ENCODE measurements at regions not wholly inside any gene's neighbourhood (a gene's known extent, or its start where the extent isn't known, plus 50 kb on each side); places are given as distances from the start of the nearest gene placed in this dataset.

DNA sequence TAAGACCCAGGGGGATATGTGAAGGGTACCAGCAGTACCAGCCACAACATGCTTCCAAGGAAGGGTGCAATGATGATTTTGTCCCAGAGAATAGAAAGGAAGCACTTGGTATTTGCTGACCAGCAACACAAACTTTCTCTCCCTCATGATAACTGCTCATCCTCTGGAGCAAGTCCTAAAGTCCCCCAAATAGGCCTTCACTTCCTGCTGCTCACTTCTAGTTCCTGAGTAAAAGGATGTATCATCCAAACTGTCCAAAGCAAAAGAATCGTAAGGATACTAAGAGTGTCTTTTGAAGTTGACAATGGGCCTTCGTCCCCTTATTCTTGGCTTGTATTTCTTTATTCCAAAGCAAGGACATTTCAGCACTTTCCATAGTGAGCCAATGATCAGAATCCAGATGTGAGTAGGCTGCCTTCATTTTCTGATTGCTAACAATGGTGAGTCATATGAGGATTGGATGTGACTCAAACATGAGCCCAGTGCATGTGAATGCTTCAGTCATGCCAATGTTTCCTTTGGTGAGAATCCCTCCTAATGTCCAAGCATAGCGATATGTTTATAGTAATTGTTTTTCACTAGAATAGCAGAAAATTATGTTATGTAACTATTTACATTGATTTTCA lies 243.4 kb upstream of the POU2AF2 start:
- Histone ChIP-seq H3K27me3 (replicated peaks; ENCODE audit: insufficient read depth, low read length) (no peaks in the 10 kb centered on the region), H3F3A (ENCODE audit: insufficient read depth, low read length) (no peaks in the 10 kb centered on the region), H3K9me3 (replicated peaks; ENCODE audit: insufficient read depth, low read length) (no peaks in the 10 kb centered on the region), H3K79me2 (ENCODE audit: low read length) (no peaks in the 10 kb centered on the region), H3K4me3 (ENCODE audit: low read length) (no peak overlapping the region), H3K9ac (ENCODE audit: low read length) (no peak overlapping the region), H3K27ac (ENCODE audit: low read length) (no peak overlapping the region), H4K20me1 (ENCODE audit: insufficient read depth, low read length) (no peaks in the 10 kb centered on the region), H3K4me1 (ENCODE audit: low read length) (peaks cover 15% of the 10 kb centered on the region), H3K4me2 (ENCODE audit: low read depth, low read length) (no peak overlapping the region), H3K36me3 (replicated peaks; ENCODE audit: insufficient read depth, low read length) (no peaks in the 10 kb centered on the region), H3K9me2 (replicated peaks; ENCODE audit: insufficient read depth, low read length) (no peaks in the 10 kb centered on the region), H2AFZ (ENCODE audit: low read length) (no peak overlapping the region)
- DNase-seq = no peak
- no peak for TF ChIP-seq EZH2 (optimal IDR thresholded peaks at IDR 0.05; ENCODE audit: low read depth, low read length)
- no peak for TF ChIP-seq EZH2phosphoT487 (IDR thresholded peaks at IDR 0.05; ENCODE audit: low read length)
- TF ChIP-seq, protein P1, sequence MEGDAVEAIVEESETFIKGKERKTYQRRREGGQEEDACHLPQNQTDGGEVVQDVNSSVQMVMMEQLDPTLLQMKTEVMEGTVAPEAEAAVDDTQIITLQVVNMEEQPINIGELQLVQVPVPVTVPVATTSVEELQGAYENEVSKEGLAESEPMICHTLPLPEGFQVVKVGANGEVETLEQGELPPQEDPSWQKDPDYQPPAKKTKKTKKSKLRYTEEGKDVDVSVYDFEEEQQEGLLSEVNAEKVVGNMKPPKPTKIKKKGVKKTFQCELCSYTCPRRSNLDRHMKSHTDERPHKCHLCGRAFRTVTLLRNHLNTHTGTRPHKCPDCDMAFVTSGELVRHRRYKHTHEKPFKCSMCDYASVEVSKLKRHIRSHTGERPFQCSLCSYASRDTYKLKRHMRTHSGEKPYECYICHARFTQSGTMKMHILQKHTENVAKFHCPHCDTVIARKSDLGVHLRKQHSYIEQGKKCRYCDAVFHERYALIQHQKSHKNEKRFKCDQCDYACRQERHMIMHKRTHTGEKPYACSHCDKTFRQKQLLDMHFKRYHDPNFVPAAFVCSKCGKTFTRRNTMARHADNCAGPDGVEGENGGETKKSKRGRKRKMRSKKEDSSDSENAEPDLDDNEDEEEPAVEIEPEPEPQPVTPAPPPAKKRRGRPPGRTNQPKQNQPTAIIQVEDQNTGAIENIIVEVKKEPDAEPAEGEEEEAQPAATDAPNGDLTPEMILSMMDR (IDR thresholded peaks at IDR 0.05; ENCODE audit: low read length) = no peak

DNA sequence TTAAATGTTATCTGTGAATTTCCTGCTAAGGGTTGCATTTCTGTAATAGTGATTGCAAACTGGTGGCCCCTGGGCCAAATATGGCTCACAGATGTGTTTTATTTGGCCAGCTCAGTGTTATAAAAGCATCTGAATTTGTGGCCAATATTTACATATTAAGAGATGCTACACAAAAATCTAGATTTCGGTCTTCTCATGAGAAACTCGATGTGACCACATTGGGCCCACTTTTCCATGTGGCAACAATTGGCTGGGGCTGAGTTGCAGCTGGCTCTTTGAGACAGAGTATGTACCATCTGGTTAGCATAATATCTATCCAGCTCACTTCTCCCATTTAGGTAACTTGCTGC lies 244.5 kb upstream of the POU2AF2 start:
- H3K9me3 ChIP-seq (replicated peaks; ENCODE audit: insufficient read depth, low read length) = no peaks in the 10 kb centered on the region
- no peak overlapping the region for H3K4me2 ChIP-seq (ENCODE audit: low read depth, low read length)
- no peak overlapping the region for H2AFZ ChIP-seq (ENCODE audit: low read length)
- TF ChIP-seq EZH2 (optimal IDR thresholded peaks at IDR 0.05; ENCODE audit: low read depth, low read length) = no peak
- TF ChIP-seq, protein P1 (IDR thresholded peaks at IDR 0.05; ENCODE audit: low read length) = no peak
- no peak for TF ChIP-seq EZH2phosphoT487 (IDR thresholded peaks at IDR 0.05; ENCODE audit: low read length)
- no peak for DNase-seq
- H3K9ac ChIP-seq (ENCODE audit: low read length) = no peak overlapping the region
- H4K20me1 ChIP-seq (ENCODE audit: insufficient read depth, low read length) = no peaks in the 10 kb centered on the region
- no peak overlapping the region for H3K27ac ChIP-seq (ENCODE audit: low read length)
- H3K4me1 ChIP-seq (ENCODE audit: low read length) = peaks cover 10% of the 10 kb centered on the region
- H3F3A ChIP-seq (ENCODE audit: insufficient read depth, low read length) = no peaks in the 10 kb centered on the region
- H3K4me3 ChIP-seq (ENCODE audit: low read length) = no peak overlapping the region
- no peaks in the 10 kb centered on the region for H3K79me2 ChIP-seq (ENCODE audit: low read length)
- H3K27me3 ChIP-seq (replicated peaks; ENCODE audit: insufficient read depth, low read length) = no peaks in the 10 kb centered on the region
- no peaks in the 10 kb centered on the region for H3K9me2 ChIP-seq (replicated peaks; ENCODE audit: insufficient read depth, low read length)
- H3K36me3 ChIP-seq (replicated peaks; ENCODE audit: insufficient read depth, low read length) = no peaks in the 10 kb centered on the region

DNA sequence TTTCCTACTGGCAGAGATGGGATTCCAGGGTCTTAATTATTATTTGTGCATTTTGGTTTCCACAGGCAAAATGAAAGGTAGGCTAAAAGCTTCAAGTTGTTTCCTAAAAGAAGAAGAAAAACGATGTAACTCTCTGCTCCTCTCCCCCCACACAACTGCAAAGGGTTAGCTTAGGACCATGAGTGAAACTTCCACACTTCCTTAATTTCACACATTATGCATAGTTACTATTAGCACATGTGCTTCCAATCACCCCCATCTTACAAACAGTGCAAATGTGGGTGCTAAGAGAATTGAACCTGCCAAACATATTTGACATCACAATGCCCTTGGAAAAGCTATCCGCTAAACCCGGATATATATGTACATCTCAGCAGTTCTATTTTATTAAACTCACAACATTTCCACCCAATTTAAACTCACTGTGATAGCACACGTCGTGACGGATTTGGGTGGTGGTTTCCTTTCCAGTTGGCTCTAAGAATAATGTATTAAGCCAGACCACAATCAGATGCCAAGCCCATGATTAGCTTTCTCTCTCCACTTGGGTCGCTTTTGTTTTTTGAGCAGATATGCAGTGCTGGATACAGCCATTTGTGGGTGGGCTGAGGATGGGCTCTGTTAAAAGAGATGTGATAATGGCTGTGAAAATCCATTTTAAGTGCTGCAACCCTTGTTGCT lies 245.0 kb upstream of the POU2AF2 start:
- Histone ChIP-seq H3K9ac (ENCODE audit: low read length) (no peak overlapping the region), H3K4me1 (ENCODE audit: low read length) (peaks cover 5% of the 10 kb centered on the region), H3K27me3 (replicated peaks; ENCODE audit: insufficient read depth, low read length) (no peaks in the 10 kb centered on the region), H3K27ac (ENCODE audit: low read length) (no peak overlapping the region), H3K9me3 (replicated peaks; ENCODE audit: insufficient read depth, low read length) (no peaks in the 10 kb centered on the region), H3K36me3 (replicated peaks; ENCODE audit: insufficient read depth, low read length) (no peaks in the 10 kb centered on the region), H3K9me2 (replicated peaks; ENCODE audit: insufficient read depth, low read length) (no peaks in the 10 kb centered on the region), H2AFZ (ENCODE audit: low read length) (no peak overlapping the region), H3K4me3 (ENCODE audit: low read length) (no peak overlapping the region), H3K79me2 (ENCODE audit: low read length) (no peaks in the 10 kb centered on the region), H4K20me1 (ENCODE audit: insufficient read depth, low read length) (no peaks in the 10 kb centered on the region), H3F3A (ENCODE audit: insufficient read depth, low read length) (no peaks in the 10 kb centered on the region), H3K4me2 (ENCODE audit: low read depth, low read length) (no peak overlapping the region)
- no peak for DNase-seq
- TF ChIP-seq, protein P1 (IDR thresholded peaks at IDR 0.05; ENCODE audit: low read length) = no peak
- TF ChIP-seq EZH2 (optimal IDR thresholded peaks at IDR 0.05; ENCODE audit: low read depth, low read length) (no peak), EZH2phosphoT487 (IDR thresholded peaks at IDR 0.05; ENCODE audit: low read length) (no peak)

Measured in MM.1S (cell line).